ENCODE measurements at regions not wholly inside any gene's neighbourhood (a gene's known extent, or its start where the extent isn't known, plus 50 kb on each side); places are given as distances from the start of the nearest gene placed in this dataset.

DNA sequence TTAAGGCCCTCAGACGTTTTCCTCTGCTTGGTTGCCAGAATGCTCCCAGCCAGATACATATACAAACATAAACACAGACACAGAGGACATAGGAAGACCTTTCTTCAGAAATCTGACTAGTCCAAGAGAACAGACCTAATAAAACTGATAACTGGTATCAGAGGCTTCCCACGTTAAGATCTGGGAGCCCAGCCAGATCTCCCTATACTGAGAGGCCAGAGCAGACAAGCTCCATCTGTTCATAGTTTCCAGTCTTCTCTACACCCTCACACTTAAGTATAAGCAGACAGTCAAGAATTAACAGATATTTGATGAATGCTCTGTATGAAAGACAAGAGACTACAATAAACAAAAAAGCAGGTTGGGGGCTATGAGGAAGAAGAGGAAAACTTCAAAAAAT lies 240.5 kb upstream of the CHAC2 start:
- Mint-ChIP-seq H3K27me3 (ENCODE audit: insufficient read depth, unreplicated experiment) (no peaks in the 10 kb centered on the region), H3K27ac (ENCODE audit: low read depth, unreplicated experiment) (no peak overlapping the region), H3K9me3 (ENCODE audit: unreplicated experiment) (peaks cover 8% of the 10 kb centered on the region), H3K4me1 (ENCODE audit: insufficient read depth, unreplicated experiment) (no peaks in the 10 kb centered on the region), H3K36me3 (ENCODE audit: insufficient read depth, unreplicated experiment) (no peaks in the 10 kb centered on the region), H3K4me3 (ENCODE audit: unreplicated experiment) (no peak overlapping the region)
- ChIA-PET CTCF (no interaction called here), POLR2A (no interaction called here)
- no peak for DNase-seq (ENCODE audit: unreplicated experiment)
- intact Hi-C loops (cut with micrococcal nuclease), result no loop called here
- no TSS peak for BruUV-seq (replicated peaks)
- TF ChIP-seq, protein P1, sequence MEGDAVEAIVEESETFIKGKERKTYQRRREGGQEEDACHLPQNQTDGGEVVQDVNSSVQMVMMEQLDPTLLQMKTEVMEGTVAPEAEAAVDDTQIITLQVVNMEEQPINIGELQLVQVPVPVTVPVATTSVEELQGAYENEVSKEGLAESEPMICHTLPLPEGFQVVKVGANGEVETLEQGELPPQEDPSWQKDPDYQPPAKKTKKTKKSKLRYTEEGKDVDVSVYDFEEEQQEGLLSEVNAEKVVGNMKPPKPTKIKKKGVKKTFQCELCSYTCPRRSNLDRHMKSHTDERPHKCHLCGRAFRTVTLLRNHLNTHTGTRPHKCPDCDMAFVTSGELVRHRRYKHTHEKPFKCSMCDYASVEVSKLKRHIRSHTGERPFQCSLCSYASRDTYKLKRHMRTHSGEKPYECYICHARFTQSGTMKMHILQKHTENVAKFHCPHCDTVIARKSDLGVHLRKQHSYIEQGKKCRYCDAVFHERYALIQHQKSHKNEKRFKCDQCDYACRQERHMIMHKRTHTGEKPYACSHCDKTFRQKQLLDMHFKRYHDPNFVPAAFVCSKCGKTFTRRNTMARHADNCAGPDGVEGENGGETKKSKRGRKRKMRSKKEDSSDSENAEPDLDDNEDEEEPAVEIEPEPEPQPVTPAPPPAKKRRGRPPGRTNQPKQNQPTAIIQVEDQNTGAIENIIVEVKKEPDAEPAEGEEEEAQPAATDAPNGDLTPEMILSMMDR (IDR thresholded peaks at IDR 0.05; ENCODE audit: unreplicated experiment), result no peak

DNA sequence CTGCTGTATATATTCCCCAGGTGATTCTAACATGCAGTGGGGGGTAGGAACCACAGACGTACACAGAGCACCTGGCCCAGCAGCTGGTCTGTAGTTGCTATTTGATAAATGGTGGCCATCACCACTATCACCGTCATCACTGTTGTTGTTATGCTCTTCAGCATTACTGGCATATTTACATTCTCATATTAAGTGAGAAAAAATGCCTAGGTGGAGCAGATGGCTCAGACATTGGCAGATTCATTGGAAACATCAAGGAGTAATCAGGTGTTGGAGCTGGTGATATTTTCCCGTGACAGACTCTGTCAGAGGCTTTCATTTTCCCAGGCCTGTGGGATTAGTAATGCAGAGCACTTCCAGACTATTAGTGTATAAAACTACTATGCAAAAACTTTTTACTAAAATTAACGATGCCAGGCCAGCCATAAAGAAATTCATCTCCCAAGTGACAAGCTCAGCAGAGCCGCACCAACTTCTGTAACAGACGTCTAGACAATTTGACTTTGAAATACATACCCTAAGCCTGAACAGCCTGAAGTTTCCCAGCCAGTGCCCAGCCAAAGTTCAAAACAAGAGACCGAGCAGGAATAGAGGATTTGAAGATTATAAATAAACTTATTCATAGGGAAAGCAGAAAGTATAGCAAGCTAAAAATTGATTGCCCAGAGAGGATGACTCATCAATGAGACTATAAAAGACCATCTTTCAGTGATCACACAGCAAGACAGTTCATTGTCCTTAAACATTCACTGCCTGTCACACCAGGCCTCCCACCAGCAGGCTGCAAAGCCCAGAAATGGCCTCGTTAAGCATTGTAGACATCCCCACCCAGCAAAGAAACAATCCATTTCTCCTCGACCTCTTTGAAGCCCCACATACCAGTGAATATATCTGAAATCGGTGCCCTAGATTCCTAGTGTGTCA lies 247.4 kb upstream of the CHAC2 start:
- no peak overlapping the region for H3K4me3 Mint-ChIP-seq (ENCODE audit: unreplicated experiment)
- H3K4me1 Mint-ChIP-seq (ENCODE audit: insufficient read depth, unreplicated experiment), result no peaks in the 10 kb centered on the region
- ChIA-PET CTCF (interaction anchor here (0.6 kb wide), 1 partner anchor 86 kb away, joined by 3 read pairs; no protein-coding TSS in a partner anchor), POLR2A (no interaction called here)
- no peaks in the 10 kb centered on the region for H3K36me3 Mint-ChIP-seq (ENCODE audit: insufficient read depth, unreplicated experiment)
- H3K27ac Mint-ChIP-seq (ENCODE audit: low read depth, unreplicated experiment), result no peak overlapping the region
- TF ChIP-seq, protein P1 (IDR thresholded peaks at IDR 0.05; ENCODE audit: unreplicated experiment), result no peak
- H3K27me3 Mint-ChIP-seq (ENCODE audit: insufficient read depth, unreplicated experiment), result no peaks in the 10 kb centered on the region
- H3K9me3 Mint-ChIP-seq (ENCODE audit: unreplicated experiment), result no peaks in the 10 kb centered on the region
- intact Hi-C loops (cut with micrococcal nuclease), result no loop called here
- DNase-seq (ENCODE audit: unreplicated experiment), result no peak
- BruUV-seq (replicated peaks), result no TSS peak

DNA sequence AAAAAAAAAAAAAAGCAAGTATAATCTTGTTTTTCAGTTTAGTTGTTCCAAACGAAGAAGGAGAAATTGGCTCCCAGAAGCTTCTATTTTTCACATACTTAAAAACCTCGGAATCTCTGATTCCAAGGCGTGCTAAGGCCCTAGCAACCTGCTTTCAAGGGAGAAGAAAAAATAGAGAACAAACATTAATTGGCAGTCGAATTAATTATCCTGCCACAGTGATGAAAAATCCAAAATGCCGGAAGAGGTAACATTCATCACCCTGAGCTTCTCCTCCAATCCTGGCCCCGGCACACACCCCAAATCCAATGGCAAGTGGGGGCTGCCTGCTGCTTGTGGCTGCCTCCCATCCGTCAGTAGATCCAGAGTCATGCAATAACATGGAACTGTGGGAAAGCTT lies 250.2 kb upstream of the CHAC2 start:
- POLR2A ChIA-PET, result interaction anchor here (1.0 kb wide), 1 partner anchor 20 kb away, joined by 3 read pairs; no protein-coding TSS in a partner anchor
- CTCF ChIA-PET, result interaction anchor here (0.6 to 0.9 kb wide), 4 partner anchors 9 to 213 kb away, joined by 3 to 5 read pairs (median 3); no protein-coding TSS in a partner anchor
- no peak overlapping the region for H3K4me3 Mint-ChIP-seq (ENCODE audit: unreplicated experiment)
- no TSS peak for BruUV-seq (replicated peaks)
- H3K4me1 Mint-ChIP-seq (ENCODE audit: insufficient read depth, unreplicated experiment), result peaks cover 10% of the 10 kb centered on the region
- TF ChIP-seq, protein P1 (IDR thresholded peaks at IDR 0.05; ENCODE audit: unreplicated experiment), result no peak
- no peaks in the 10 kb centered on the region for H3K27me3 Mint-ChIP-seq (ENCODE audit: insufficient read depth, unreplicated experiment)
- H3K9me3 Mint-ChIP-seq (ENCODE audit: unreplicated experiment), result no peaks in the 10 kb centered on the region
- no peak for DNase-seq (ENCODE audit: unreplicated experiment)
- intact Hi-C loops (cut with micrococcal nuclease), result no loop called here
- no peak overlapping the region for H3K27ac Mint-ChIP-seq (ENCODE audit: low read depth, unreplicated experiment)
- no peaks in the 10 kb centered on the region for H3K36me3 Mint-ChIP-seq (ENCODE audit: insufficient read depth, unreplicated experiment)

DNA sequence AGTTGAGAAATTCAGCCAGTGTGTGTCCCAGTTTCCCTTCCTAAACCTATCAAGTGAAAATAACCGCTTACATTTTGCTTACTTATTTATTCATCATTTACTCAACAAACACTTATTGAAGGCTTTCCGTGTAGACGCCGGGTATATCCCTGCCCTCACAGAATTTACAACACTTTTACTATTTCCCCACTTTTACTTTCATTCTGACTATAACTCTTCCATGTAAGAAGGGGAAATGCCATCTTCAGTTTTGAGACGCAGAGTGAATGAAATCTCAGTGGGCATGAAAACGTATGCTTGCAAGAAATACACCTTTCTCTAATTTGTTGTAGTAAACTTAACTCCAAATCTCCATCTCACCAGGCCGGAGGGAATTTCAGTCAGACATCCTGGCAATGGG lies 251.0 kb upstream of the CHAC2 start:
- TF ChIP-seq, protein P1 (IDR thresholded peaks at IDR 0.05; ENCODE audit: unreplicated experiment), result no peak
- Mint-ChIP-seq H3K27me3 (ENCODE audit: insufficient read depth, unreplicated experiment) (no peaks in the 10 kb centered on the region), H3K9me3 (ENCODE audit: unreplicated experiment) (no peaks in the 10 kb centered on the region), H3K4me3 (ENCODE audit: unreplicated experiment) (no peak overlapping the region), H3K27ac (ENCODE audit: low read depth, unreplicated experiment) (no peak overlapping the region), H3K4me1 (ENCODE audit: insufficient read depth, unreplicated experiment) (peaks cover 18% of the 10 kb centered on the region), H3K36me3 (ENCODE audit: insufficient read depth, unreplicated experiment) (no peaks in the 10 kb centered on the region)
- ChIA-PET POLR2A (no interaction called here), CTCF (interaction anchor here (0.6 to 1.0 kb wide), 2 partner anchors 259 to 505 kb away, joined by 3 read pairs; no protein-coding TSS in a partner anchor)
- DNase-seq (ENCODE audit: unreplicated experiment), result no peak
- intact Hi-C loops (cut with micrococcal nuclease), result no loop called here
- BruUV-seq (replicated peaks), result no TSS peak
